ENCODE measurements at regions not wholly inside any gene's neighbourhood (a gene's known extent, or its start where the extent isn't known, plus 50 kb on each side); places are given as distances from the start of the nearest gene placed in this dataset.

DNA sequence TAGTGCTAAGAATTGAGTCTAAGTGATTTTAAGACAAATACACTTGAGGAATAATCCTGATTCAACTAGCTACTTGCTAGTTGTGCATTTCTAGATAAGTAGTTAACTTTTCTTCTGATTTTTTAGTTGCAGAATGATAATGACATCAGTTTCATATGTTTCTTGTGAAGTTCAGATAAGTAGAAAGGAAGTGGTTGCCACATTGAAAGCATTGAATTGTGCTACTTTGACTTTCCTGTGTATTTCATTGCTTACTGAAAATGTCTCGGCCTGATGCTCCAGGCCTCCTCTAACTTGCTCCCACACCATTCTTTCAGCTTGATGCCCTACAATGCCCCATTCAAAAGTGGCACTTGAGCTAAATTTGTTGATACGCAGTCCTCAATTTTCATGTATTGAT lies 980.0 kb downstream of the TMTC2 start:
- TF ChIP-seq, protein P1, sequence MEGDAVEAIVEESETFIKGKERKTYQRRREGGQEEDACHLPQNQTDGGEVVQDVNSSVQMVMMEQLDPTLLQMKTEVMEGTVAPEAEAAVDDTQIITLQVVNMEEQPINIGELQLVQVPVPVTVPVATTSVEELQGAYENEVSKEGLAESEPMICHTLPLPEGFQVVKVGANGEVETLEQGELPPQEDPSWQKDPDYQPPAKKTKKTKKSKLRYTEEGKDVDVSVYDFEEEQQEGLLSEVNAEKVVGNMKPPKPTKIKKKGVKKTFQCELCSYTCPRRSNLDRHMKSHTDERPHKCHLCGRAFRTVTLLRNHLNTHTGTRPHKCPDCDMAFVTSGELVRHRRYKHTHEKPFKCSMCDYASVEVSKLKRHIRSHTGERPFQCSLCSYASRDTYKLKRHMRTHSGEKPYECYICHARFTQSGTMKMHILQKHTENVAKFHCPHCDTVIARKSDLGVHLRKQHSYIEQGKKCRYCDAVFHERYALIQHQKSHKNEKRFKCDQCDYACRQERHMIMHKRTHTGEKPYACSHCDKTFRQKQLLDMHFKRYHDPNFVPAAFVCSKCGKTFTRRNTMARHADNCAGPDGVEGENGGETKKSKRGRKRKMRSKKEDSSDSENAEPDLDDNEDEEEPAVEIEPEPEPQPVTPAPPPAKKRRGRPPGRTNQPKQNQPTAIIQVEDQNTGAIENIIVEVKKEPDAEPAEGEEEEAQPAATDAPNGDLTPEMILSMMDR (IDR thresholded peaks at IDR 0.05; ENCODE audit: insufficient read depth, low read depth, low read length) = no peak
- TF ChIP-seq EZH2 (IDR thresholded peaks at IDR 0.05; ENCODE audit: insufficient read depth, low read length) = no peak

Measured in astrocyte (in vitro differentiated cells and primary cell).